CD14-positive monocyte (primary cell): ENCODE measurements at regions not wholly inside any gene's neighbourhood (a gene's known extent, or its start where the extent isn't known, plus 50 kb on each side); places are given as distances from the start of the nearest gene placed in this dataset.

Experiments used
- DNase-seq, 3 donors: peaks; one replicate each; pipeline ENCODE4 v3.0.0-alpha.2; 2011 to 2022
- H2AFZ ChIP-seq: 2 replicates; pipeline ENCODE4 v1.6.0; 2012; ENCODE audit warnings: mild to moderate bottlenecking, low read depth, low read length, inconsistent platforms; ENCODE audit not compliant: insufficient read depth, poor library complexity, severe bottlenecking
- H3K27ac ChIP-seq, 2 donors: 1 replicate in 1 of 2; 2 replicates in 1 of 2; pipeline ENCODE4 v1.5.1; 2012 to 2013; ENCODE audit warnings: low read length in 2 of 2, control low read depth in 1 of 2, inconsistent platforms in 1 of 2, low read depth in 1 of 2, mild to moderate bottlenecking in 1 of 2
- H3K27me3 ChIP-seq, 2 donors: one replicate each; pipeline versions ENCODE4 v1.6.0 to v1.6.1; 2011 to 2013; ENCODE audit warnings: low read length in 2 of 2; ENCODE audit not compliant: control insufficient read depth in 2 of 2, insufficient read depth in 2 of 2
- H3K36me3 ChIP-seq, 2 donors: replicated peaks in 1 of 2; 1 replicate in 1 of 2; 2 replicates in 1 of 2; pipeline versions ENCODE4 v1.5.1 to v1.6.1; 2012 to 2013; ENCODE audit warnings: low read length in 2 of 2, control low read depth in 1 of 2, inconsistent platforms in 1 of 2, mild to moderate bottlenecking in 1 of 2; ENCODE audit not compliant: insufficient read depth in 2 of 2, control insufficient read depth in 1 of 2
- H3K4me1 ChIP-seq, 2 donors: 1 replicate in 1 of 2; 2 replicates in 1 of 2; pipeline versions ENCODE4 v1.5.1 to v1.6.1; 2012 to 2013; ENCODE audit warnings: low read length in 2 of 2, control low read depth in 1 of 2, inconsistent platforms in 1 of 2, mild to moderate bottlenecking in 1 of 2, moderate library complexity in 1 of 2; ENCODE audit not compliant: insufficient read depth in 2 of 2, control insufficient read depth in 1 of 2
- H3K4me2 ChIP-seq: replicated peaks from 2 replicates; pipeline ENCODE3; 2012; ENCODE audit warnings: low read length, moderate library complexity, mild to moderate bottlenecking; ENCODE audit not compliant: poor library complexity, severe bottlenecking; ENCODE audit errors: extremely low read depth
- H3K4me3 ChIP-seq, 3 experiments: fragments of 200-600 bp in 1 of 3; sonication (generic) in 1 of 3; replicated peaks in 1 of 3; 1 replicate in 2 of 3; 2 replicates in 1 of 3; pipeline ENCODE4 v1.5.1; 2011 to 2013; ENCODE audit warnings: low read length in 3 of 3, mild to moderate bottlenecking in 3 of 3, control low read depth in 2 of 3, low read depth in 2 of 3, inconsistent platforms in 1 of 3, moderate library complexity in 1 of 3
- H3K79me2 ChIP-seq: 2 replicates; pipeline ENCODE4 v1.6.0; 2012; ENCODE audit warnings: mild to moderate bottlenecking, control low read depth, inconsistent platforms, low read length, moderate library complexity; ENCODE audit not compliant: insufficient read depth
- H3K9ac ChIP-seq: 2 replicates; pipeline ENCODE4 v1.6.0; 2017; ENCODE audit warnings: low read length, mild to moderate bottlenecking; ENCODE audit not compliant: insufficient read depth, poor library complexity, severe bottlenecking
- H3K9me3 ChIP-seq, 2 donors: replicated peaks in 1 of 2; 1 replicate in 1 of 2; 2 replicates in 1 of 2; pipeline versions ENCODE4 v1.5.1 to v1.6.1; 2012 to 2013; ENCODE audit warnings: low read length in 2 of 2, control low read depth in 1 of 2; ENCODE audit not compliant: control insufficient read depth in 1 of 2, insufficient read depth in 1 of 2
- H4K20me1 ChIP-seq: 2 replicates; pipeline ENCODE4 v1.6.0; 2012; ENCODE audit warnings: mild to moderate bottlenecking, low read length, control low read depth, moderate library complexity; ENCODE audit not compliant: insufficient read depth
- H3K27ac Mint-ChIP-seq, 7 donors: one replicate each; pipeline ENCODE4 v1.8.0; 2020; ENCODE audit warnings: mild to moderate bottlenecking in 7 of 7, mixed read lengths in 7 of 7, moderate library complexity in 6 of 7, inconsistent platforms in 2 of 7
- H3K27me3 Mint-ChIP-seq, 3 donors: one replicate each; pipeline ENCODE4 v1.8.0; 2021 to 2022; ENCODE audit warnings: low read depth in 3 of 3, mild to moderate bottlenecking in 3 of 3, mixed read lengths in 3 of 3, moderate library complexity in 3 of 3, inconsistent platforms in 1 of 3
- H3K36me3 Mint-ChIP-seq, 2 donors: one replicate each; pipeline ENCODE4 v1.8.0; 2020; ENCODE audit warnings: mixed read lengths in 2 of 2, inconsistent platforms in 1 of 2, mild to moderate bottlenecking in 1 of 2
- H3K4me1 Mint-ChIP-seq: one replicate; pipeline ENCODE4 v1.8.0; 2020; ENCODE audit warnings: mild to moderate bottlenecking, mixed read lengths
- H3K4me3 Mint-ChIP-seq, 2 donors: one replicate each; pipeline ENCODE4 v1.8.0; 2020; ENCODE audit warnings: mild to moderate bottlenecking in 2 of 2, mixed read lengths in 2 of 2, moderate library complexity in 1 of 2
- H3K9me3 Mint-ChIP-seq, 7 donors: one replicate each; pipeline ENCODE4 v1.8.0; 2020 to 2022; ENCODE audit warnings: mixed read lengths in 7 of 7, mild to moderate bottlenecking in 6 of 7, moderate library complexity in 6 of 7, inconsistent platforms in 2 of 7
- CTCF ChIP-seq: fragments of 200-600 bp; IDR thresholded peaks from one replicate; pipeline ENCODE4 v1.8.0; 2022; ENCODE audit warnings: antibody characterized with exemption, mild to moderate bottlenecking
- WGBS: methylation state at CpG from one replicate; pipeline ENCODE4 v1.1.5; 2013; ENCODE audit warnings: missing lambda C conversion rate; ENCODE audit not compliant: insufficient coverage; 5-methylcytosine and 5-hydroxymethylcytosine counted together
- intact Hi-C, 2 donors: fragments of 100-400 bp; cut with micrococcal nuclease; formaldehyde crosslinking; loops; one replicate each; pipeline versions ENCODE4 v1.15.0 to v1.15.1; 2023

- Histone ChIP-seq H3K4me2 (no peak overlapping the region), H3K36me3 (no peaks in the 10 kb centered on the region), H3K27ac (no peak overlapping the region), H4K20me1 (no peaks in the 10 kb centered on the region), H3K9ac (no peak overlapping the region), H3K27me3 (peaks cover 24 to 50% of the 10 kb centered on the region in 2 donors), H2AFZ (no peak overlapping the region), H3K4me3 (no peak overlapping the region), H3K79me2 (no peaks in the 10 kb centered on the region), H3K9me3 (peaks cover 0 to 7% of the 10 kb centered on the region in 2 donors), H3K4me1 (no peaks in the 10 kb centered on the region)
- H3K36me3 Mint-ChIP-seq = peaks cover 0 to 2% of the 10 kb centered on the region in 2 donors
- H3K27me3 Mint-ChIP-seq = peaks cover 44 to 70% (median 65%) of the 10 kb centered on the region in 3 donors
- no peak overlapping the region for H3K27ac Mint-ChIP-seq
- intact Hi-C loops = no loop called here
- H3K4me1 Mint-ChIP-seq = peaks cover 8% of the 10 kb centered on the region
- H3K9me3 Mint-ChIP-seq = peaks cover 4 to 19% (median 13%) of the 10 kb centered on the region in 7 donors
- no peak overlapping the region for H3K4me3 Mint-ChIP-seq
- WGBS = 80% methylated on average over 1 of the region's 3 CpGs
- no peak for DNase-seq
- TF ChIP-seq CTCF = no peak
Observed at GRCh38 chr4:86543080-86543479, 51.0 kb upstream of the PTPN13 start.

- no peak overlapping the region for H2AFZ ChIP-seq
- H3K9me3 Mint-ChIP-seq = peaks cover 4 to 19% (median 14%) of the 10 kb centered on the region in 7 donors
- no peak overlapping the region for H3K4me3 ChIP-seq
- H3K27ac Mint-ChIP-seq = no peak overlapping the region
- H3K4me1 Mint-ChIP-seq = peaks cover 9% of the 10 kb centered on the region
- H3K9ac ChIP-seq = no peak overlapping the region
- H4K20me1 ChIP-seq = no peaks in the 10 kb centered on the region
- no peaks in the 10 kb centered on the region for H3K36me3 ChIP-seq
- TF ChIP-seq CTCF = no peak
- peak overlapping the region in 1 of 2 donors; percentile 62 for H3K4me3 Mint-ChIP-seq
- no peak overlapping the region for H3K4me2 ChIP-seq
- H3K79me2 ChIP-seq = no peaks in the 10 kb centered on the region
- peaks cover 24 to 50% of the 10 kb centered on the region in 2 donors for H3K27me3 ChIP-seq
- peaks cover 0 to 3% of the 10 kb centered on the region in 2 donors for H3K36me3 Mint-ChIP-seq
- peaks cover 0 to 7% of the 10 kb centered on the region in 2 donors for H3K9me3 ChIP-seq
- no CpG with 5 or more reads among the region's 2 CpGs for WGBS
- peaks cover 43 to 69% (median 66%) of the 10 kb centered on the region in 3 donors for H3K27me3 Mint-ChIP-seq
- no peaks in the 10 kb centered on the region for H3K4me1 ChIP-seq
- intact Hi-C loops = no loop called here
- H3K27ac ChIP-seq = no peak overlapping the region
- DNase-seq = no peak
Observed at GRCh38 chr4:86543560-86544309, 50.4 kb upstream of the PTPN13 start.
